ENCODE measurements at regions not wholly inside any gene's neighbourhood (a gene's known extent, or its start where the extent isn't known, plus 50 kb on each side); places are given as distances from the start of the nearest gene placed in this dataset.

GRCh38 chr7:64469673-64470072 lies 93.2 kb downstream of the ZNF680 start:
- Histone ChIP-seq H3K23ac (ENCODE audit: low read depth, low read length) (no peak overlapping the region), H2BK120ac (ENCODE audit: low read depth, low read length) (no peak overlapping the region), H2BK5ac (ENCODE audit: low read depth, low read length, poor library complexity, severe bottlenecking) (no peak overlapping the region), H3K56ac (ENCODE audit: extremely low read depth, insufficient read depth, low read length) (no peak overlapping the region), H3K9me1 (ENCODE audit: insufficient read depth, low read length) (no peaks in the 10 kb centered on the region), H3K4me2 (ENCODE audit: low read depth, low read length) (no peak overlapping the region), H3K9me3 (ENCODE audit: control insufficient read depth, insufficient read depth, low read length) (no peaks in the 10 kb centered on the region), H3K27me3 (ENCODE audit: control insufficient read depth, insufficient read depth, low read length) (no peaks in the 10 kb centered on the region), H2AFZ (replicated peaks; ENCODE audit: low read length, poor library complexity) (no peak overlapping the region), H3K36me3 (ENCODE audit: control insufficient read depth, insufficient read depth, low read length) (no peaks in the 10 kb centered on the region), H3K14ac (replicated peaks; ENCODE audit: low read depth, low read length) (no peak overlapping the region), H2AK9ac (replicated peaks; ENCODE audit: low read depth, low read length, poor library complexity) (no peak overlapping the region), H4K8ac (ENCODE audit: low read depth in 2 of 2, low read length in 2 of 2) (no peak overlapping the region), H3K4ac (ENCODE audit: low read depth, low read length) (no peak overlapping the region), H3K4me1 (ENCODE audit: control insufficient read depth, insufficient read depth, low read length) (no peaks in the 10 kb centered on the region), H4K91ac (ENCODE audit: insufficient read depth, low read depth, low read length) (no peak overlapping the region), H4K5ac (ENCODE audit: low read depth, low read length) (no peak overlapping the region), H3K9ac (ENCODE audit: low read depth, low read length) (no peak overlapping the region), H3K18ac (ENCODE audit: low read depth, low read length) (no peak overlapping the region), H4K20me1 (ENCODE audit: insufficient read depth, low read length) (no peaks in the 10 kb centered on the region), H2BK15ac (ENCODE audit: low read depth, low read length) (no peak overlapping the region), H2BK20ac (ENCODE audit: low read depth, low read length) (no peak overlapping the region), H2AK5ac (ENCODE audit: low read depth, low read length) (no peak overlapping the region), H3K79me1 (ENCODE audit: low read depth in 1 of 2, low read length in 2 of 2) (no peaks in the 10 kb centered on the region), H3K4me3 (ENCODE audit: insufficient read depth, low read depth, low read length) (no peak overlapping the region), H3K27ac (ENCODE audit: insufficient read depth, low read length) (no peak overlapping the region)
- in situ Hi-C loops (cut with MboI; ENCODE audit: low sequenced_read_pairs) (no loop called here), dilution Hi-C loops (cut with HindIII; ENCODE audit: low sequenced_read_pairs, unreplicated experiment) (no loop called here), intact Hi-C loops (cut with micrococcal nuclease) (no loop called here)
- TF ChIP-seq SMC3 (IDR thresholded peaks at IDR 0.05; ENCODE audit: low read depth, low read length) = no peak
- TF ChIP-seq, protein P1, sequence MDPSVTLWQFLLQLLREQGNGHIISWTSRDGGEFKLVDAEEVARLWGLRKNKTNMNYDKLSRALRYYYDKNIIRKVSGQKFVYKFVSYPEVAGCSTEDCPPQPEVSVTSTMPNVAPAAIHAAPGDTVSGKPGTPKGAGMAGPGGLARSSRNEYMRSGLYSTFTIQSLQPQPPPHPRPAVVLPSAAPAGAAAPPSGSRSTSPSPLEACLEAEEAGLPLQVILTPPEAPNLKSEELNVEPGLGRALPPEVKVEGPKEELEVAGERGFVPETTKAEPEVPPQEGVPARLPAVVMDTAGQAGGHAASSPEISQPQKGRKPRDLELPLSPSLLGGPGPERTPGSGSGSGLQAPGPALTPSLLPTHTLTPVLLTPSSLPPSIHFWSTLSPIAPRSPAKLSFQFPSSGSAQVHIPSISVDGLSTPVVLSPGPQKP (IDR thresholded peaks at IDR 0.05; ENCODE audit: borderline replicate concordance, low read depth, low read length) = no peak
- no peak for TF ChIP-seq FOS (IDR thresholded peaks at IDR 0.05; ENCODE audit: low read depth, low read length)
- TF ChIP-seq RFX5 (IDR thresholded peaks at IDR 0.05; ENCODE audit: low read depth, low read length) = no peak
- TF ChIP-seq RCOR1 (IDR thresholded peaks at IDR 0.05; ENCODE audit: insufficient replicate concordance, low read length) = no peak
- TF ChIP-seq, protein P2, sequence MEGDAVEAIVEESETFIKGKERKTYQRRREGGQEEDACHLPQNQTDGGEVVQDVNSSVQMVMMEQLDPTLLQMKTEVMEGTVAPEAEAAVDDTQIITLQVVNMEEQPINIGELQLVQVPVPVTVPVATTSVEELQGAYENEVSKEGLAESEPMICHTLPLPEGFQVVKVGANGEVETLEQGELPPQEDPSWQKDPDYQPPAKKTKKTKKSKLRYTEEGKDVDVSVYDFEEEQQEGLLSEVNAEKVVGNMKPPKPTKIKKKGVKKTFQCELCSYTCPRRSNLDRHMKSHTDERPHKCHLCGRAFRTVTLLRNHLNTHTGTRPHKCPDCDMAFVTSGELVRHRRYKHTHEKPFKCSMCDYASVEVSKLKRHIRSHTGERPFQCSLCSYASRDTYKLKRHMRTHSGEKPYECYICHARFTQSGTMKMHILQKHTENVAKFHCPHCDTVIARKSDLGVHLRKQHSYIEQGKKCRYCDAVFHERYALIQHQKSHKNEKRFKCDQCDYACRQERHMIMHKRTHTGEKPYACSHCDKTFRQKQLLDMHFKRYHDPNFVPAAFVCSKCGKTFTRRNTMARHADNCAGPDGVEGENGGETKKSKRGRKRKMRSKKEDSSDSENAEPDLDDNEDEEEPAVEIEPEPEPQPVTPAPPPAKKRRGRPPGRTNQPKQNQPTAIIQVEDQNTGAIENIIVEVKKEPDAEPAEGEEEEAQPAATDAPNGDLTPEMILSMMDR (conservative IDR thresholded peaks at IDR 0.05; ENCODE audit: low read depth, low read length) = no peak
- no peak for TF ChIP-seq RAD21 (IDR thresholded peaks at IDR 0.05; ENCODE audit: low read length)
- no peak for TF ChIP-seq BHLHE40 (IDR thresholded peaks at IDR 0.05; ENCODE audit: low read depth, low read length)
- no peak for TF ChIP-seq MAZ (IDR thresholded peaks at IDR 0.05; ENCODE audit: borderline replicate concordance, low read depth, low read length)
- no peak for TF ChIP-seq MAFK (IDR thresholded peaks at IDR 0.05; ENCODE audit: low read depth, low read length)
- no peak for TF ChIP-seq CEBPB (IDR thresholded peaks at IDR 0.05; ENCODE audit: low read depth, low read length)
- no peak for TF ChIP-seq POLR2A (IDR thresholded peaks at IDR 0.05; ENCODE audit: low read depth, low read length)
- ChIA-PET CTCF (no interaction called here), POLR2A (ENCODE audit: unreplicated experiment) (no interaction called here)
- ATAC-seq (ENCODE audit: low read depth) (no peak), DNase-seq (no peak)
- BruUV-seq (replicated peaks) = no TSS peak
- no CpG with 5 or more reads among the region's 1 CpG for WGBS, 2 experiments (ENCODE audit: extremely low coverage in 2 of 2, insufficient read length in 1 of 2)

Data from IMR-90 (cell line).